Muscle of arm (tissue), 1 donor: ENCODE measurements at regions not wholly inside any gene's neighbourhood (a gene's known extent, or its start where the extent isn't known, plus 50 kb on each side); places are given as distances from the start of the nearest gene placed in this dataset.
A peak's percentile ranks its signal among the peaks of the same experiment; 100 is the strongest.
"Not testable (repeated sequence)": the region's sequence is repeated elsewhere in the genome, so short reads cannot be mapped to it uniquely, and the experiment has no call there.

Source experiments
- DNase-seq: peaks from one replicate; pipeline ENCODE4 v3.0.0-alpha.2; 2013

GRCh38 chr2:132272713-132273112 lies 111.0 kb upstream of the ANKRD30BL start:
- no peak for DNase-seq

GRCh38 chr2:132273585-132273984 lies 111.8 kb upstream of the ANKRD30BL start:
- not testable (repeated sequence) for DNase-seq

- no peak for DNase-seq
These were observed 112.2 kb upstream of the ANKRD30BL start for GRCh38 chr2:132274000-132274399.

- no peak for DNase-seq
These were observed 113.6 kb upstream of the ANKRD30BL start for GRCh38 chr2:132275396-132275795.

- DNase-seq, result no peak
These were observed 114.8 kb upstream of the ANKRD30BL start for GRCh38 chr2:132276571-132276981.

GRCh38 chr2:132278267-132278666 lies 116.5 kb upstream of the ANKRD30BL start:
- DNase-seq, result no peak

GRCh38 chr2:132279344-132279743 lies 117.6 kb upstream of the ANKRD30BL start:
- DNase-seq, result no peak

- DNase-seq, result no peak
These were observed 118.3 kb upstream of the ANKRD30BL start for GRCh38 chr2:132279930-132280615.

GRCh38 chr2:132280912-132281311 lies 119.2 kb upstream of the ANKRD30BL start:
- DNase-seq, result no peak

- DNase-seq, result not testable (repeated sequence)
These were observed 120.4 kb upstream of the ANKRD30BL start for GRCh38 chr2:132282104-132282503.

GRCh38 chr2:132282911-132283310 lies 121.2 kb upstream of the ANKRD30BL start:
- no peak for DNase-seq

GRCh38 chr2:132286289-132286911 lies 124.6 kb upstream of the ANKRD30BL start:
- not testable (repeated sequence) for DNase-seq

GRCh38 chr2:132287910-132288309 lies 126.2 kb upstream of the ANKRD30BL start:
- DNase-seq, result not testable (repeated sequence)

- not testable (repeated sequence) for DNase-seq
These were observed 127.4 kb upstream of the ANKRD30BL start for GRCh38 chr2:132289138-132289537.

- DNase-seq, result not testable (repeated sequence)
These were observed 126.8 kb upstream of the GPR39 start for GRCh38 chr2:132289812-132290211.

- DNase-seq, result not testable (repeated sequence)
These were observed 115.8 kb upstream of the GPR39 start for GRCh38 chr2:132300592-132301378.

- DNase-seq, result peak; percentile 70
These were observed 111.8 kb upstream of the GPR39 start for GRCh38 chr2:132304661-132305380.

GRCh38 chr2:132307613-132308198 lies 108.9 kb upstream of the GPR39 start:
- not testable (repeated sequence) for DNase-seq

- DNase-seq, result not testable (repeated sequence)
These were observed 107.4 kb upstream of the GPR39 start for GRCh38 chr2:132309203-132309602.

GRCh38 chr2:132315546-132315945 lies 101.1 kb upstream of the GPR39 start:
- not testable (repeated sequence) for DNase-seq

- not testable (repeated sequence) for DNase-seq
These were observed 99.5 kb upstream of the GPR39 start for GRCh38 chr2:132317026-132317680.
